ENCODE measurements at regions not wholly inside any gene's neighbourhood (a gene's known extent, or its start where the extent isn't known, plus 50 kb on each side); places are given as distances from the start of the nearest gene placed in this dataset.

GRCh38 chrX:85627363-85627762 lies 247.9 kb upstream of the POF1B start:
- TF ChIP-seq CTCF (IDR thresholded peaks at IDR 0.05) (no peak), POLR2A (IDR thresholded peaks at IDR 0.05) (no peak)
